Kidney (tissue), 13 donors: ENCODE measurements at regions not wholly inside any gene's neighbourhood (a gene's known extent, or its start where the extent isn't known, plus 50 kb on each side); places are given as distances from the start of the nearest gene placed in this dataset.

Source experiments
- DNase-seq, 5 donors: peaks; one replicate each; pipeline ENCODE4 v3.0.0-alpha.2; 2013 to 2020
- FAIRE-seq: peaks from 2 replicates; lab custom pipeline; 2012; peaks lifted over from hg19 to GRCh38; lab: Jason Lieb, UNC
- H3K27ac ChIP-seq, 2 donors: one replicate each; pipeline ENCODE4 v1.7.0; 2013; ENCODE audit warnings: low read depth in 2 of 2, low read length in 2 of 2, inconsistent platforms in 1 of 2
- H3K27me3 ChIP-seq: one replicate; pipeline ENCODE4 v1.7.1; 2013; ENCODE audit warnings: low read length, inconsistent platforms; ENCODE audit not compliant: control insufficient read depth, insufficient read depth
- H3K36me3 ChIP-seq, 3 donors: one replicate each; pipeline versions ENCODE4 v1.7.0 to v1.7.1; 2013; ENCODE audit warnings: low read length in 3 of 3, control low read depth in 1 of 3, inconsistent platforms in 1 of 3; ENCODE audit not compliant: insufficient read depth in 3 of 3, control insufficient read depth in 2 of 3
- H3K4me1 ChIP-seq, 3 donors: one replicate each; pipeline versions ENCODE4 v1.7.0 to v1.7.1; 2013; ENCODE audit warnings: low read length in 3 of 3, inconsistent platforms in 1 of 3, low read depth in 1 of 3; ENCODE audit not compliant: control insufficient read depth in 2 of 3, insufficient read depth in 2 of 3
- H3K4me3 ChIP-seq, 3 donors: one replicate each; pipeline versions ENCODE4 v1.7.0 to v1.8.1; 2013; ENCODE audit warnings: low read length in 3 of 3, control low read depth in 1 of 3, inconsistent platforms in 1 of 3
- H3K9ac ChIP-seq, 3 donors: one replicate each; pipeline versions ENCODE4 v1.7.0 to v1.7.1; 2013; ENCODE audit warnings: low read length in 3 of 3, control low read depth in 1 of 3, inconsistent platforms in 1 of 3
- H3K9me3 ChIP-seq, 3 donors: one replicate each; pipeline versions ENCODE4 v1.7.0 to v1.7.1; 2013; ENCODE audit warnings: low read length in 3 of 3, control low read depth in 1 of 3, inconsistent platforms in 1 of 3; ENCODE audit not compliant: control insufficient read depth in 2 of 3, insufficient read depth in 1 of 3
- CTCF ChIP-seq: IDR thresholded peaks from 3 replicates; pipeline ENCODE4 v1.5.1; 2012; ENCODE audit warnings: mild to moderate bottlenecking, moderate library complexity, borderline replicate concordance; ENCODE audit not compliant: insufficient read depth; ENCODE audit errors: extremely low read depth
- intact Hi-C: fragments of 100-400 bp; cut with DNase I; formaldehyde crosslinking; loops from one replicate; pipeline ENCODE4 v1.11.1; 2022
- donor health status: control.
- donor health status: control.
- donor health status: control.
- donor health status: control.
- donor health status: control.
- donor health status: DM: yes; HTN: yes; CAD: no.
- donor health status: Normal renal cell carcinoma (clear cell type).

GRCh38 chr12:131605304-131605829, 105.5 kb upstream of the SFSWAP start:
- Histone ChIP-seq H3K36me3 (no peaks in the 10 kb centered on the region), H3K9me3 (no peaks in the 10 kb centered on the region), H3K27ac (no peak overlapping the region), H3K4me1 (no peaks in the 10 kb centered on the region), H3K27me3 (no peaks in the 10 kb centered on the region), H3K9ac (no peak overlapping the region), H3K4me3 (no peak overlapping the region)
- no peak for DNase-seq
- intact Hi-C loops = no loop called here
- no peak for TF ChIP-seq CTCF
- FAIRE-seq = no peak

- intact Hi-C loops = no loop called here
- Histone ChIP-seq H3K9ac (no peak overlapping the region), H3K9me3 (no peaks in the 10 kb centered on the region), H3K36me3 (no peaks in the 10 kb centered on the region), H3K4me3 (no peak overlapping the region), H3K27ac (no peak overlapping the region), H3K4me1 (no peaks in the 10 kb centered on the region), H3K27me3 (no peaks in the 10 kb centered on the region)
- FAIRE-seq = no peak
- no peak for DNase-seq
- TF ChIP-seq CTCF = no peak
These were observed 104.5 kb upstream of the SFSWAP start for GRCh38 chr12:131606218-131606901.

- H3K4me3 ChIP-seq = no peak overlapping the region
- H3K9me3 ChIP-seq = no peaks in the 10 kb centered on the region
- no peak for TF ChIP-seq CTCF
- no peak for FAIRE-seq
- intact Hi-C loops = no loop called here
- no peak overlapping the region for H3K27ac ChIP-seq
- H3K36me3 ChIP-seq = no peaks in the 10 kb centered on the region
- H3K9ac ChIP-seq = no peak overlapping the region
- no peaks in the 10 kb centered on the region for H3K27me3 ChIP-seq
- no peaks in the 10 kb centered on the region for H3K4me1 ChIP-seq
- DNase-seq = no peak
These were observed 103.0 kb upstream of the SFSWAP start for GRCh38 chr12:131607658-131608447.
